ENCODE measurements at regions not wholly inside any gene's neighbourhood (a gene's known extent, or its start where the extent isn't known, plus 50 kb on each side); places are given as distances from the start of the nearest gene placed in this dataset.

- H3K9me3 Mint-ChIP-seq: peaks cover 5% of the 10 kb centered on the region
- H3K4me3 Mint-ChIP-seq: no peak overlapping the region
- H3K27ac Mint-ChIP-seq (ENCODE audit: unreplicated experiment): no peak overlapping the region
- peaks cover 8% of the 10 kb centered on the region for H3K27me3 Mint-ChIP-seq (ENCODE audit: low read depth)
- TF ChIP-seq, protein P1, sequence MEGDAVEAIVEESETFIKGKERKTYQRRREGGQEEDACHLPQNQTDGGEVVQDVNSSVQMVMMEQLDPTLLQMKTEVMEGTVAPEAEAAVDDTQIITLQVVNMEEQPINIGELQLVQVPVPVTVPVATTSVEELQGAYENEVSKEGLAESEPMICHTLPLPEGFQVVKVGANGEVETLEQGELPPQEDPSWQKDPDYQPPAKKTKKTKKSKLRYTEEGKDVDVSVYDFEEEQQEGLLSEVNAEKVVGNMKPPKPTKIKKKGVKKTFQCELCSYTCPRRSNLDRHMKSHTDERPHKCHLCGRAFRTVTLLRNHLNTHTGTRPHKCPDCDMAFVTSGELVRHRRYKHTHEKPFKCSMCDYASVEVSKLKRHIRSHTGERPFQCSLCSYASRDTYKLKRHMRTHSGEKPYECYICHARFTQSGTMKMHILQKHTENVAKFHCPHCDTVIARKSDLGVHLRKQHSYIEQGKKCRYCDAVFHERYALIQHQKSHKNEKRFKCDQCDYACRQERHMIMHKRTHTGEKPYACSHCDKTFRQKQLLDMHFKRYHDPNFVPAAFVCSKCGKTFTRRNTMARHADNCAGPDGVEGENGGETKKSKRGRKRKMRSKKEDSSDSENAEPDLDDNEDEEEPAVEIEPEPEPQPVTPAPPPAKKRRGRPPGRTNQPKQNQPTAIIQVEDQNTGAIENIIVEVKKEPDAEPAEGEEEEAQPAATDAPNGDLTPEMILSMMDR (conservative IDR thresholded peaks at IDR 0.05): no peak
- DNase-seq (ENCODE audit: low read depth, low spot score): no peak
- H3K4me1 Mint-ChIP-seq: peaks cover 38% of the 10 kb centered on the region
- H3K36me3 Mint-ChIP-seq (ENCODE audit: low read depth): peaks cover 4% of the 10 kb centered on the region
These were observed 447.1 kb downstream of the TXNL1 start for GRCh38 chr18:56191334-56191733.

DNA sequence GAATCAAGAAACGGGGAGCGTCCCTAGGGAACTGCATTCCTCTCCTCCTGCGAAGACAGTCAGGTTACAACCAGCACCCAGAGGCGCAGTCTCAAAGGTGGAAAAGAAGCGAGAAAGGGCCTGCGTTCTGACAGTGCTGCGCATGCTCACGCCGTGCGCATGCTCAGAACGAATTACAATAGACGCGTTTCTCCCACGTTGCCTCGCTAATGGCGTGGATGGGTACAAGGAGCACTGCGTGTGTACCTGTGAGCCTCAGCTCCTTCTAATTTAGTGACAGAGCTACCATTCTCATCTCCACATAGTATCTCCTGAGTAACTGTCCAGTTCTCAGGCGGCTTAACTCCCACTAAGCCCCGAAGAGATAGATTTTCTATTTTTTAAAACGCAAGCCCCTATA, 448.8 kb downstream of the TXNL1 start:
- Mint-ChIP-seq H3K27me3 (ENCODE audit: low read depth) (peaks cover 8% of the 10 kb centered on the region), H3K36me3 (ENCODE audit: low read depth) (peaks cover 4% of the 10 kb centered on the region), H3K4me3 (no peak overlapping the region), H3K9me3 (peaks cover 9% of the 10 kb centered on the region), H3K27ac (ENCODE audit: unreplicated experiment) (no peak overlapping the region), H3K4me1 (peaks cover 38% of the 10 kb centered on the region)
- DNase-seq (ENCODE audit: low read depth, low spot score): no peak
- TF ChIP-seq, protein P1 (conservative IDR thresholded peaks at IDR 0.05): no peak

- Mint-ChIP-seq H3K36me3 (ENCODE audit: low read depth) (peaks cover 4% of the 10 kb centered on the region), H3K27ac (ENCODE audit: unreplicated experiment) (no peak overlapping the region), H3K4me1 (peaks cover 38% of the 10 kb centered on the region), H3K27me3 (ENCODE audit: low read depth) (peaks cover 8% of the 10 kb centered on the region), H3K9me3 (peaks cover 15% of the 10 kb centered on the region), H3K4me3 (peak overlapping the region; percentile 33)
- peak; percentile 22 for DNase-seq (ENCODE audit: low read depth, low spot score)
- TF ChIP-seq, protein P1 (conservative IDR thresholded peaks at IDR 0.05): no peak
These were observed 449.7 kb downstream of the TXNL1 start for GRCh38 chr18:56188529-56189275.

DNA sequence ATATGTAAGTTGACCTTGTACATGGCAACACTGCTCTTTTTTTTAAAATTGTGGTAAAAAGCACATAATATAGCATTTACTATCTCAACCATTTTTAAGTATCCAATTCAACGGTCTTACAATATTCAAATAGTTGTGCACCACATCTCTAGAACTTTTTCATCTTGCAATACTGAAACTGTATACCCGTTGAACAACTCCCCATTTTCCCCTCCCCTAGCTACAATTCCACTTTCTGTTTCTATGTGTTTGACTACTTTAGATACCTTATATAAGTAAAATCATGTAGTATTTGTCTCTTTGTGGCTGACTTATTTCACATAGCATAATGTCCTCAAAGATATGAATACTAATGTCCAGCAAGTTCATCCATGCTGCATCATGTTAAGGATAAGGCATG, 452.1 kb downstream of the TXNL1 start:
- H3K27ac Mint-ChIP-seq (ENCODE audit: unreplicated experiment): no peak overlapping the region
- H3K4me1 Mint-ChIP-seq: peaks cover 34% of the 10 kb centered on the region
- TF ChIP-seq, protein P1 (conservative IDR thresholded peaks at IDR 0.05): no peak
- peaks cover 4% of the 10 kb centered on the region for H3K36me3 Mint-ChIP-seq (ENCODE audit: low read depth)
- peaks cover 17% of the 10 kb centered on the region for H3K9me3 Mint-ChIP-seq
- DNase-seq (ENCODE audit: low read depth, low spot score): no peak
- no peak overlapping the region for H3K4me3 Mint-ChIP-seq
- peaks cover under 1% of the 10 kb centered on the region for H3K27me3 Mint-ChIP-seq (ENCODE audit: low read depth)

DNA sequence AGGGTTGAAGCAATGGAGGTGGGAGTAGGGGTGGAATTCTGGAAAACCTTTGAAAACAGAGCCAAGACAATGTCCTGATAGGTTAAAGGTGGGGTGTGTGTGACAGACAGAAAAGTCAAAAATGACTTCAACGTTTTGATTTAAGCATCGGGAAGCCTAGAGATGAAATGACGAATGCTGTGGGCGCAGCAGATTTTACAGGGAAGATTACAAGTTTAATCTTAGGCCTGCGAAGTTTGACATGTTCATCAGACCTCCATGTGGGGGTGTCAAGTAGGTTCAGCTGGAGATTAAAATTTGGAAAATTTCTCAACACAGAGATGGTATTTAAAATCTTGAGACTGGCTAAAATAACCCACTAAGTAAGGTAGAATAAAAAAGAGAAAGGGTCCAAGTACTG, 453.3 kb downstream of the TXNL1 start:
- Mint-ChIP-seq H3K4me3 (no peak overlapping the region), H3K36me3 (ENCODE audit: low read depth) (peaks cover 4% of the 10 kb centered on the region), H3K27ac (ENCODE audit: unreplicated experiment) (no peak overlapping the region), H3K27me3 (ENCODE audit: low read depth) (no peaks in the 10 kb centered on the region), H3K9me3 (peaks cover 20% of the 10 kb centered on the region), H3K4me1 (peaks cover 25% of the 10 kb centered on the region)
- TF ChIP-seq, protein P1 (conservative IDR thresholded peaks at IDR 0.05): no peak
- no peak for DNase-seq (ENCODE audit: low read depth, low spot score)
